KG1 (cell line): ENCODE measurements at regions not wholly inside any gene's neighbourhood (a gene's known extent, or its start where the extent isn't known, plus 50 kb on each side); places are given as distances from the start of the nearest gene placed in this dataset.
"Not testable (repeated sequence)": the region's sequence is repeated elsewhere in the genome, so short reads cannot be mapped to it uniquely, and the experiment has no call there.

ENCODE experiments used
- DNase-seq: peaks from one replicate; lab custom pipeline; 2025; lab: John Stamatoyannopoulos, UW

DNA sequence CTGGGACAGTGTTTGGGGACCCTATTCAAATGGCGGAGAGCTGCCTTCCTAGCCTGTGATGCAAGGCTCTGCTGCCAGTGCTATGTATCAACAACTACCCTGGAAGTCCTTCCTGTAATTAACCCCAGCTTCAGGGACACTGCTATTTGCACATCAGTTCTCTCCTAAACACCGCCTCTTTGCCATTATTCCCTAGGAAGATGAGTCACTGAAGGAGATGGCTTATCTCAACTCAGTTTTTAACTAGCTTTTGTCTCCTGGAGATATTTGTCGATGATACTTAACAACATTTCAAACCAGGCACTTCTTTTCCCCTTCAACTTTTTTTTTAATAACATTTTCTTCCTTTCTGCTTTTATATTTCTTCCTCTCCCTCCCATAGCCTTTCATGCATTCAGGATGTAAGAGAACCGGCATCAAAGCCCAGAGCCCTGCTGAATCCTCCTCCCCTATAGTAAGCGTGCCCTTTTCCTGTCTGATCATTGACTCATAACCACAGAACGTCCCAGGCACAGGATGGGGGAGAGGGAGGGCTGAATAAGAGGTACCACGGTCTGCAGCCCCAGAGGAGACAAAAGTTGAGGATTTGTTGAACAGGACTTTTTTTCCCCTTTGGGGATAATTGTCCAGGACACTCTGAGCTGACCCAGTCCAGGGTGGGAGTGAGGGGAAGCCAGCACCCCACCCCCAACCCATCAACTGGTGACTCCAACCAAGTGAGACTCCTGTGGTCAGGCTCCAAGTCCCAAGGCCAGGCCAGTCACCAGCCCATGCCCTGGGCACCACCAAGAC lies 387.8 kb upstream of the SALL1 start:
- peak; percentile 37 for DNase-seq

- no peak for DNase-seq
These were observed 384.5 kb upstream of the SALL1 start for GRCh38 chr16:51535591-51535990.

GRCh38 chr16:51532551-51532950 lies 381.5 kb upstream of the SALL1 start:
- no peak for DNase-seq

- no peak for DNase-seq
These were observed 380.2 kb upstream of the SALL1 start for GRCh38 chr16:51531271-51531670.

- no peak for DNase-seq
These were observed 376.3 kb upstream of the SALL1 start for GRCh38 chr16:51527349-51527748.

DNA sequence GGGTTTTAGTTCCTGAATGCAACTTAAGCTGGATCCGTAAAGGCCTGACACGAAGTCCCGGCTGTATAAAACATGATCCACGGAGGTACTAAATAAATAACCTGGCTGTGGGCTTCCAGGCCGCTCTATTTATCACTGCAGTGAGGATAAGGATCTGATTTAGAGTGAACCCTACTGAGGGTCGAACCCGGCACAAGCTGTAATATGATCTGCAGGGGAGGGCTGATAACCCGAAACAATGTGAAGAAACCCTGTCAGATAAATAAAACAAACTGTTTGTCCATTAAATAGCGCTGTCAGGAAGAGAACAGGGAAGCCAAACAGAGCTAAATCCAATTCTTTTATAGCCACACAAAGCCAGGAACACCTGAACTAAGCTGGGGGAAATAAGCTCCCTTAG lies 375.6 kb upstream of the SALL1 start:
- DNase-seq: no peak

- no peak for DNase-seq
These were observed 373.7 kb upstream of the SALL1 start for GRCh38 chr16:51524555-51525373.

DNA sequence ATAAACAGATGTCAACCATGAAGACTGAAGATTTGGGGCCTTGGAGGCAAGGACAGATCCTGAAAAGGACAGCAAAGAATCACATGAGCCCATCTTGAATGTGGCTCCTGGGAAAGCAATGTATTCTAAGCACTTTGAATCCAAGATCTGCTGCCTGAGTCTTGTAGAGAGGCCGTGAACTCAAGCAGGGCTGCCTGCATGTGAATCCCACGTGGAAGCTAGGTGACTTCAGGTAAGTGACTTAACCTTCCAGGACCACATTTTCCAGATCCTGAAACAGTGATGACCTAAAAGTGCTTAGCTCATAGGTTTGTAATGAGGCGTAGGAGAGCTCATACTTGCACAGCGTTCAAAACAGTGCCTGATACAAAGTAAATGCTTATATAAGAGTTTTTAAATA lies 373.0 kb upstream of the SALL1 start:
- DNase-seq: no peak

- no peak for DNase-seq
These were observed 372.3 kb upstream of the SALL1 start for GRCh38 chr16:51523400-51523799.

DNA sequence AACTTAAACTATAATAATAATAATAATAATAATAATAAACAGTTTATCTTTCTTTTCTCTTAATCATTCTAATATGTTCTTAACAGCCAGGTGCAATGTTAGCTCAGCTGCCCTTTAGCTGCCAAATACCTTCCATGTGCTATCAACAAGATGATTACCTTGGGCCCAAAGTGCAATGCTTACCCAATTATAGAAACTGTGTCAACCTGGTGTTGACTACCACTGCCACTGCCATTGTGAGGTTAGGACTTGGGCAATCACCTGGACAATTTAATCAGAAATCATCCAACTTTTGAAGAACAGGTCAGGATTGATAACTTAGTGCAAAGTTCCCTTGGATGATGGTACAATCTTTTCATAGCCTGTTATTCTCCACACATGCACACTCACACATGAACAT lies 371.8 kb upstream of the SALL1 start:
- no peak for DNase-seq

- DNase-seq: not testable (repeated sequence)
These were observed 365.9 kb upstream of the SALL1 start for GRCh38 chr16:51516960-51517359.

GRCh38 chr16:51510416-51510815 lies 359.3 kb upstream of the SALL1 start:
- no peak for DNase-seq

- DNase-seq: no peak
These were observed 358.3 kb upstream of the SALL1 start for GRCh38 chr16:51509336-51509735.

GRCh38 chr16:51508490-51509212 lies 357.6 kb upstream of the SALL1 start:
- DNase-seq: no peak

DNA sequence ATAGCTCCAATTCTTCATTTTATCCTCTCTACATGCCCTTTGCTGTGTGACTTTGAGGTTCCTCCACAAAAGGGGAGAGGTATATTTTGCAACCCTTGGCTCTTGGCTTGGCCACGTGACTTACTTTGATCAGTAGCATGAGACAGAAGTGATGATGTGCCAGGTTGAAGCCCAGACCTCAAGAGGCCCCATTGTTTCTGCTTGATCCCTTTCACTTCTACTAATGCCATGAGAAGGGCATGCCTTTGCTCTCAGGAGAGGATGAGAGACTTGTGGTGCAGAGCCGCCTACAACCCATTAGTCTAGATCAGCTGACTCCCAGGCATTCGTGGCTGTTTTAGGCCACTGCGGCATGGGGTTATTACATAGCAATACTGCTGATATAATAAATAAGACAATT lies 356.2 kb upstream of the SALL1 start:
- no peak for DNase-seq

- no peak for DNase-seq
These were observed 349.2 kb upstream of the SALL1 start for GRCh38 chr16:51500306-51500705.

- no peak for DNase-seq
These were observed 346.6 kb upstream of the SALL1 start for GRCh38 chr16:51497541-51498211.

GRCh38 chr16:51490866-51491265 lies 339.8 kb upstream of the SALL1 start:
- no peak for DNase-seq

DNA sequence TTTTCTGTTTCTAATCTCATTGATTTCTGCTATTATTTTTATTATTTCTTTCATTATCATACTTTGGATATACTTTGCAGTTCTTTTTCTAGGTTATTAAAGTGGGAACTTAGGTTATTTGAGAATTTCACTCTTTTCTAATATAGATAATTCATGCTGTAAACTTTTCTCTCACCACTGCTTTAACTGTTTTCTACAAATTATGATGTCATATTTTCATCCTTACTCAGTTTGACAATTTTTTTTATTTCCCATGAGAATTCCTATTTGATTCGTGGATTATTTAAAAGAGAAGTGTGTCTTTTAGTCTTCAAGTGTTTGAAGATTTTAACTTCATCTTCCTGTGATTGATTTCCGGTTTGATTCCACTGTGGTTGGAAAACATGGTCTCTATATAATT lies 336.8 kb upstream of the SALL1 start:
- no peak for DNase-seq

GRCh38 chr16:51474414-51475091 lies 323.5 kb upstream of the SALL1 start:
- DNase-seq: no peak

DNA sequence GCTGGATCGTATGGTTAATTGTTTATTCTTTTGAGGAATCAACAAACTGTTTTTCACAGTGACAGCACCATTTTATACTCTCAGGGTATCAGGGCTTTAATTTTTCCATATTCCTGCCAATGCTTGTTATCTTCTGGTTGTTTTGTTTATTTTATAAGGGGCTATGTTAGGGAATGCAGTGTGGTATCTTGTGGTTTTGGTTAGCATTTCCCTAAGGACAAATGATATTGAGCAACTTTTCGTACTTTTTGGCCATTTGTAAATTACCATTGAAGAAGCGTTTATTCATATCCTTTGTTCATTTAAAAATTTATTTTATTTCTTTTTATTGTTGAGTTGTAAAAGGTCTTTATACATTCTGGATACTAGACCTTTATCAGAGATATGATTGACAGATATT lies 322.0 kb upstream of the SALL1 start:
- no peak for DNase-seq

- DNase-seq: no peak
These were observed 319.4 kb upstream of the SALL1 start for GRCh38 chr16:51470492-51470891.
